Karpas-422 (cell line): ENCODE measurements at regions not wholly inside any gene's neighbourhood (a gene's known extent, or its start where the extent isn't known, plus 50 kb on each side); places are given as distances from the start of the nearest gene placed in this dataset.
"Not testable (repeated sequence)": the region's sequence is repeated elsewhere in the genome, so short reads cannot be mapped to it uniquely, and the experiment has no call there.

Experiments
- DNase-seq: peaks from one replicate; pipeline ENCODE4 v3.0.0-alpha.2; 2015
- H2AFZ ChIP-seq: fragments of 200-600 bp; sonication (generic); 2 replicates; pipeline ENCODE4 v1.6.1; 2014; ENCODE audit warnings: antibody characterized with exemption, low read length, mixed read lengths
- H3K27ac ChIP-seq: fragments of 200-600 bp; sonication (generic); 2 replicates; pipeline ENCODE4 v1.5.1; 2014; ENCODE audit warnings: mild to moderate bottlenecking, low read length, moderate library complexity
- H3K27me3 ChIP-seq: fragments of 200-600 bp; sonication (generic); 2 replicates; pipeline ENCODE4 v1.6.1; 2014; ENCODE audit warnings: low read length, mixed read lengths
- H3K36me3 ChIP-seq: fragments of 200-600 bp; sonication (generic); 2 replicates; pipeline ENCODE4 v1.6.1; 2014; ENCODE audit warnings: low read length, mixed read lengths; ENCODE audit not compliant: insufficient read depth
- H3K4me1 ChIP-seq: fragments of 200-600 bp; sonication (generic); 2 replicates; pipeline ENCODE4 v1.6.1; 2014; ENCODE audit warnings: mild to moderate bottlenecking, low read length, mixed read lengths
- H3K4me2 ChIP-seq: fragments of 200-600 bp; sonication (generic); 2 replicates; pipeline ENCODE4 v1.6.1; 2014; ENCODE audit warnings: low read length, low read depth, mild to moderate bottlenecking; ENCODE audit not compliant: poor library complexity, severe bottlenecking
- H3K4me3 ChIP-seq: fragments of 200-600 bp; sonication (generic); 2 replicates; pipeline ENCODE4 v1.5.1; 2014; ENCODE audit warnings: mild to moderate bottlenecking, antibody characterized with exemption, low read length, mixed read lengths
- H3K79me2 ChIP-seq: fragments of 200-600 bp; sonication (generic); 2 replicates; pipeline ENCODE4 v1.6.1; 2014; ENCODE audit warnings: mild to moderate bottlenecking, low read length, mixed read lengths
- H3K9ac ChIP-seq: fragments of 200-600 bp; sonication (generic); 2 replicates; pipeline ENCODE4 v1.6.0; 2014; ENCODE audit warnings: low read length
- H3K9me2 ChIP-seq: fragments of 200-600 bp; sonication (generic), shearing (Covaris generic); replicated peaks from 2 replicates; pipeline ENCODE4 v1.6.0; 2014; ENCODE audit warnings: mild to moderate bottlenecking, low read length, moderate library complexity; ENCODE audit not compliant: insufficient read depth
- H3K9me3 ChIP-seq: fragments of 300-700, 200-600 bp; sonication (generic); 2 replicates; pipeline ENCODE4 v1.6.1; 2014; ENCODE audit warnings: low read length, mixed read lengths
- H4K20me1 ChIP-seq: fragments of 200-600 bp; sonication (generic); 2 replicates; pipeline ENCODE4 v1.6.1; 2014; ENCODE audit warnings: mild to moderate bottlenecking, antibody characterized with exemption, low read length, low read depth; ENCODE audit not compliant: insufficient read depth

- H3K27ac ChIP-seq, H3K4me3 ChIP-seq, H3K36me3 ChIP-seq, H3K9me2 ChIP-seq, H4K20me1 ChIP-seq, H3K9me3 ChIP-seq, H3K9ac ChIP-seq, H3K79me2 ChIP-seq, H3K27me3 ChIP-seq, H3K4me1 ChIP-seq, DNase-seq, H3K4me2 ChIP-seq, H2AFZ ChIP-seq: not testable (repeated sequence)
Measured at GRCh38 chr14:34049187-34049586, 98.3 kb upstream of the EGLN3 start.

- Histone ChIP-seq H3K36me3 (no peaks in the 10 kb centered on the region), H2AFZ (no peak overlapping the region), H3K9ac (no peak overlapping the region), H3K4me2 (no peak overlapping the region), H3K27me3 (no peaks in the 10 kb centered on the region), H4K20me1 (no peaks in the 10 kb centered on the region), H3K4me3 (no peak overlapping the region), H3K27ac (no peak overlapping the region), H3K79me2 (no peaks in the 10 kb centered on the region), H3K9me2 (no peaks in the 10 kb centered on the region), H3K4me1 (no peaks in the 10 kb centered on the region), H3K9me3 (no peaks in the 10 kb centered on the region)
- DNase-seq = no peak
Measured at GRCh38 chr14:34046799-34047520, 96.1 kb upstream of the EGLN3 start.

GRCh38 chr14:34044666-34045306, 93.9 kb upstream of the EGLN3 start:
- Histone ChIP-seq H4K20me1 (no peaks in the 10 kb centered on the region), H3K79me2 (no peaks in the 10 kb centered on the region), H3K4me3 (no peak overlapping the region), H3K9ac (no peak overlapping the region), H2AFZ (no peak overlapping the region), H3K9me3 (no peaks in the 10 kb centered on the region), H3K27ac (no peak overlapping the region), H3K27me3 (no peaks in the 10 kb centered on the region), H3K4me1 (no peaks in the 10 kb centered on the region), H3K9me2 (no peaks in the 10 kb centered on the region), H3K36me3 (no peaks in the 10 kb centered on the region), H3K4me2 (no peak overlapping the region)
- no peak for DNase-seq

GRCh38 chr14:34044373-34044637, 93.4 kb upstream of the EGLN3 start:
- H3K4me3 ChIP-seq = no peak overlapping the region
- no peak overlapping the region for H3K4me2 ChIP-seq

GRCh38 chr14:34043627-34044372, 92.9 kb upstream of the EGLN3 start:
- H3K36me3 ChIP-seq = no peaks in the 10 kb centered on the region
- H3K79me2 ChIP-seq = no peaks in the 10 kb centered on the region
- no peak for DNase-seq
- no peak overlapping the region for H2AFZ ChIP-seq
- H4K20me1 ChIP-seq = no peaks in the 10 kb centered on the region
- H3K4me2 ChIP-seq = no peak overlapping the region
- no peak overlapping the region for H3K9ac ChIP-seq
- H3K27ac ChIP-seq = no peak overlapping the region
- no peaks in the 10 kb centered on the region for H3K4me1 ChIP-seq
- H3K9me2 ChIP-seq = no peaks in the 10 kb centered on the region
- H3K4me3 ChIP-seq = no peak overlapping the region
- no peaks in the 10 kb centered on the region for H3K27me3 ChIP-seq
- no peaks in the 10 kb centered on the region for H3K9me3 ChIP-seq

More at GRCh38 chr14:34044373-34044637, 93.4 kb upstream of the EGLN3 start:
- no peaks in the 10 kb centered on the region for H3K4me1 ChIP-seq
- no peak overlapping the region for H3K27ac ChIP-seq
- no peaks in the 10 kb centered on the region for H4K20me1 ChIP-seq
- H3K27me3 ChIP-seq = no peaks in the 10 kb centered on the region
- H3K9me3 ChIP-seq = no peaks in the 10 kb centered on the region
- H3K79me2 ChIP-seq = no peaks in the 10 kb centered on the region
- DNase-seq = no peak
- no peak overlapping the region for H2AFZ ChIP-seq
- no peaks in the 10 kb centered on the region for H3K9me2 ChIP-seq
- H3K9ac ChIP-seq = no peak overlapping the region
- no peaks in the 10 kb centered on the region for H3K36me3 ChIP-seq

GRCh38 chr14:34041220-34041619, 90.3 kb upstream of the EGLN3 start:
- no peak overlapping the region for H3K27ac ChIP-seq
- no peaks in the 10 kb centered on the region for H3K9me3 ChIP-seq
- no peak overlapping the region for H3K4me2 ChIP-seq
- no peaks in the 10 kb centered on the region for H3K36me3 ChIP-seq
- no peaks in the 10 kb centered on the region for H3K79me2 ChIP-seq
- no peak overlapping the region for H3K4me3 ChIP-seq
- no peak overlapping the region for H2AFZ ChIP-seq
- DNase-seq = no peak
- H3K27me3 ChIP-seq = no peaks in the 10 kb centered on the region
- H3K4me1 ChIP-seq = no peaks in the 10 kb centered on the region
- no peaks in the 10 kb centered on the region for H4K20me1 ChIP-seq
- H3K9ac ChIP-seq = no peak overlapping the region
- H3K9me2 ChIP-seq = no peaks in the 10 kb centered on the region

GRCh38 chr14:34040766-34041165, 89.9 kb upstream of the EGLN3 start:
- Histone ChIP-seq H3K9me3 (no peaks in the 10 kb centered on the region), H3K27ac (no peak overlapping the region), H3K4me3 (no peak overlapping the region), H3K79me2 (no peaks in the 10 kb centered on the region), H3K36me3 (no peaks in the 10 kb centered on the region), H3K27me3 (no peaks in the 10 kb centered on the region), H3K4me1 (no peaks in the 10 kb centered on the region), H3K9me2 (no peaks in the 10 kb centered on the region), H3K9ac (no peak overlapping the region), H2AFZ (no peak overlapping the region), H4K20me1 (no peaks in the 10 kb centered on the region), H3K4me2 (no peak overlapping the region)
- no peak for DNase-seq

- Histone ChIP-seq H3K9me2 (no peaks in the 10 kb centered on the region), H3K36me3 (no peaks in the 10 kb centered on the region), H3K27me3 (no peaks in the 10 kb centered on the region), H3K4me1 (no peaks in the 10 kb centered on the region), H3K79me2 (no peaks in the 10 kb centered on the region), H3K9ac (no peak overlapping the region), H3K9me3 (no peaks in the 10 kb centered on the region), H2AFZ (no peak overlapping the region), H4K20me1 (no peaks in the 10 kb centered on the region), H3K4me3 (no peak overlapping the region), H3K4me2 (no peak overlapping the region), H3K27ac (no peak overlapping the region)
- no peak for DNase-seq
Measured at GRCh38 chr14:34039428-34040047, 88.7 kb upstream of the EGLN3 start.
